ENCODE measurements at regions not wholly inside any gene's neighbourhood (a gene's known extent, or its start where the extent isn't known, plus 50 kb on each side); places are given as distances from the start of the nearest gene placed in this dataset.

DNA sequence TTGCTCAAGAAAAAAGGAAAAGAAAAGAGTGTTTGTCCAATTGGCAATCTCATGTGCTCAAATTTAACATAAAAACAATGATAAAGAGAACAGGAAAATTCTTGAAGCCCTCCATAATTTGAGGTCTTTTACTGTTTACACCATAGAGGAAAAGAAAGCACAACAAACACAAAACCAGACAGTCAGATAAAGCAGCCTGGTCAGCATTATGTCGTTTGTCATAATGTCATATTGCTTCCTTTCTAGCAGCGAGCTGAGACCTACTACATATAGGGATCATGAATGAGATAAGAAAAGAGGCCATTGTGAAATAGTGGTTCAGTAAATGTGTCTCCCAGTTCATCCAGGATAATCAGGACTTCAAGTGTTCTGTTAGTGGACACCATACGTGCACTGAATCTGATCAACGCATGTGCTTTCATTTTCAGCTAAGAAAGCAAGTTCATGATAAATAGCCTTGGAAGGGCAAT, 64.7 kb upstream of the SELENOP start:
- H3K27ac Mint-ChIP-seq (ENCODE audit: unreplicated experiment), result no peak overlapping the region
- H3K4me3 Mint-ChIP-seq (ENCODE audit: low read depth, unreplicated experiment), result no peak overlapping the region
- CTCF ChIA-PET, result no interaction called here
- H3K9me3 Mint-ChIP-seq (ENCODE audit: low read depth, unreplicated experiment), result no peaks in the 10 kb centered on the region
- no peaks in the 10 kb centered on the region for H3K4me1 Mint-ChIP-seq (ENCODE audit: low read depth, unreplicated experiment)
- TF ChIP-seq, protein P1, sequence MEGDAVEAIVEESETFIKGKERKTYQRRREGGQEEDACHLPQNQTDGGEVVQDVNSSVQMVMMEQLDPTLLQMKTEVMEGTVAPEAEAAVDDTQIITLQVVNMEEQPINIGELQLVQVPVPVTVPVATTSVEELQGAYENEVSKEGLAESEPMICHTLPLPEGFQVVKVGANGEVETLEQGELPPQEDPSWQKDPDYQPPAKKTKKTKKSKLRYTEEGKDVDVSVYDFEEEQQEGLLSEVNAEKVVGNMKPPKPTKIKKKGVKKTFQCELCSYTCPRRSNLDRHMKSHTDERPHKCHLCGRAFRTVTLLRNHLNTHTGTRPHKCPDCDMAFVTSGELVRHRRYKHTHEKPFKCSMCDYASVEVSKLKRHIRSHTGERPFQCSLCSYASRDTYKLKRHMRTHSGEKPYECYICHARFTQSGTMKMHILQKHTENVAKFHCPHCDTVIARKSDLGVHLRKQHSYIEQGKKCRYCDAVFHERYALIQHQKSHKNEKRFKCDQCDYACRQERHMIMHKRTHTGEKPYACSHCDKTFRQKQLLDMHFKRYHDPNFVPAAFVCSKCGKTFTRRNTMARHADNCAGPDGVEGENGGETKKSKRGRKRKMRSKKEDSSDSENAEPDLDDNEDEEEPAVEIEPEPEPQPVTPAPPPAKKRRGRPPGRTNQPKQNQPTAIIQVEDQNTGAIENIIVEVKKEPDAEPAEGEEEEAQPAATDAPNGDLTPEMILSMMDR (IDR thresholded peaks at IDR 0.05; ENCODE audit: unreplicated experiment), result no peak
- DNase-seq, result no peak
- no TSS peak for BruUV-seq (replicated peaks)
- intact Hi-C loops (cut with micrococcal nuclease; ENCODE audit: unreplicated experiment), result no loop called here
- no peaks in the 10 kb centered on the region for H3K27me3 Mint-ChIP-seq (ENCODE audit: unreplicated experiment)
- H3K36me3 Mint-ChIP-seq (ENCODE audit: insufficient read depth, unreplicated experiment), result no peaks in the 10 kb centered on the region

DNA sequence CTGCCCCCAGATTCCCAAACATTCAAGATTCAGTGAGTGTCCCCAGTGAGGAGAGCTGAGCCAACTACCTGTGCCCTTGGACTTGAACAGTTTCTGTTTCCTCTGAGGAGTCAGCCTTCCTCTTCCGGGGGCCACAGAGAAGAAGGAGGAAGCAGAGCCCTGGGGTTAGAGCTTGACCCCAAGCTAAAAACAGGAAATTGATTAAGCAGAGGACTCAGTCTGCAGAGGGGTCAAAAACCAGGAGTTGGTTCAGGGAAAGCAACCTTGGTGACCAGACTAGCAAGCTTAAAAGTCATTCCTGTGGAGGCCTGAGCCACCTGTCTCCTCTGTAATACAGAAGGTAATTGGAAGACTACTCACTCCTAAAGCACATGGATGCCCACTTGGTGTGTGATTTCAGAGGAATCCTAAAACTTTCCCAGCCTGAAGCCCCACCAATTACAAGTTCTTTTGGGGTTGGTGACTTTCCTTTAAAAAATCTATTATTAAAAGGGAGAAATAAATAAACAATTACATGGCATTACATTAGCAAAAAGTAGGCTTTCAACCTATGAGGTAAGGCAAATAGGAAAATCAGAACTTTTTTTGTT, 64.2 kb upstream of the SELENOP start:
- CTCF ChIA-PET, result no interaction called here
- no peak overlapping the region for H3K4me3 Mint-ChIP-seq (ENCODE audit: low read depth, unreplicated experiment)
- no peaks in the 10 kb centered on the region for H3K9me3 Mint-ChIP-seq (ENCODE audit: low read depth, unreplicated experiment)
- intact Hi-C loops (cut with micrococcal nuclease; ENCODE audit: unreplicated experiment), result no loop called here
- H3K4me1 Mint-ChIP-seq (ENCODE audit: low read depth, unreplicated experiment), result no peaks in the 10 kb centered on the region
- TF ChIP-seq, protein P1 (IDR thresholded peaks at IDR 0.05; ENCODE audit: unreplicated experiment), result no peak
- H3K27ac Mint-ChIP-seq (ENCODE audit: unreplicated experiment), result no peak overlapping the region
- no TSS peak for BruUV-seq (replicated peaks)
- DNase-seq, result no peak
- H3K27me3 Mint-ChIP-seq (ENCODE audit: unreplicated experiment), result no peaks in the 10 kb centered on the region
- no peaks in the 10 kb centered on the region for H3K36me3 Mint-ChIP-seq (ENCODE audit: insufficient read depth, unreplicated experiment)

DNA sequence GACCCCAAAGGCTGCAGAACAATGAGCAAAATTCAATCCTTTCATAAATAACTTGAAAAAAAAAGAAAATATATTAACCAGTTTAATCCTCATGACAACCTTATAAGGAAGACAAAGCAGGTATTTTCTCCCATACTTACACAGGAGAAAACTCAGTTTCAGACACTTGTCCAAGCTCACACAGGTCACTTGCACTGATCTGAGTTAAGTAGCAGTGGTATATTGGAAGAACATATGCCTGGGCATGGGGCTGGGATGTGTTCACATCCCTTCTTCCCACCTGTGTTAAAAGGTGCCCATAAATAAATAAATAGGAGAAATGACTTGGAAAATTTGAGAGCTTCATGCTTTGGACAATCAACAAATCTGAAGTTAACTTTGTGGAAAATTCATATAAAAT, 63.5 kb upstream of the SELENOP start:
- no peak overlapping the region for H3K4me3 Mint-ChIP-seq (ENCODE audit: low read depth, unreplicated experiment)
- TF ChIP-seq, protein P1 (IDR thresholded peaks at IDR 0.05; ENCODE audit: unreplicated experiment), result no peak
- no peak overlapping the region for H3K27ac Mint-ChIP-seq (ENCODE audit: unreplicated experiment)
- no peaks in the 10 kb centered on the region for H3K4me1 Mint-ChIP-seq (ENCODE audit: low read depth, unreplicated experiment)
- intact Hi-C loops (cut with micrococcal nuclease; ENCODE audit: unreplicated experiment), result no loop called here
- no peaks in the 10 kb centered on the region for H3K36me3 Mint-ChIP-seq (ENCODE audit: insufficient read depth, unreplicated experiment)
- H3K27me3 Mint-ChIP-seq (ENCODE audit: unreplicated experiment), result no peaks in the 10 kb centered on the region
- CTCF ChIA-PET, result no interaction called here
- no peak for DNase-seq
- H3K9me3 Mint-ChIP-seq (ENCODE audit: low read depth, unreplicated experiment), result no peaks in the 10 kb centered on the region
- BruUV-seq (replicated peaks), result no TSS peak

DNA sequence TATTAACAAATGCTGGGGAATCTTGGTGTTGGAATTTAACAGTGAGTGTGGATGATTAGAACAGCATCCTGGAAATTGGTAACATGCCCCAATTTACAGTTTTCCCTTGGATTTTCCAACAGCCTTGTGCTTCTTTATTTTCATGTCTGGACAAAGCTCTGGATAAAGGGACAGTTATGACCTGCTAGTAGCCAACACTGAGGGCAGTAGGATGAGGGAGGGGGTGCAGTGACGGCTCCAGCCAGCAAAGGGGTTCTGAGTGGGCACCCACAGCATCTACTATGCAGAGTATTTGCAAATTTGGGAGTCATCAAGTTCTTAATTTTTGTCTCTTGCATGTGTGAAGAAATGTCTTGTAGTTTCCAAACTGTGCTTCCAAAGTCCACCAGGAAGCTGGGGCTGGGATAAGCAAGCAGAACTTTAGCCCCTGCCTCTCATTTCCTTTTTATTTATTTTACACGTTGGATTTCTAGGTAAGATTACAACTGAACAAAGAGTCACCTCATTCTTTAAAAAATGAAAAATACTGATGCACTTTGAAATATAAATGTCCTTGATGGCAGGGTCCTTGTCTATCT, 63.0 kb upstream of the SELENOP start:
- Mint-ChIP-seq H3K36me3 (ENCODE audit: insufficient read depth, unreplicated experiment) (no peaks in the 10 kb centered on the region), H3K27ac (ENCODE audit: unreplicated experiment) (no peak overlapping the region), H3K9me3 (ENCODE audit: low read depth, unreplicated experiment) (no peaks in the 10 kb centered on the region), H3K27me3 (ENCODE audit: unreplicated experiment) (no peaks in the 10 kb centered on the region), H3K4me3 (ENCODE audit: low read depth, unreplicated experiment) (no peak overlapping the region), H3K4me1 (ENCODE audit: low read depth, unreplicated experiment) (no peaks in the 10 kb centered on the region)
- no TSS peak for BruUV-seq (replicated peaks)
- TF ChIP-seq, protein P1 (IDR thresholded peaks at IDR 0.05; ENCODE audit: unreplicated experiment), result no peak
- CTCF ChIA-PET, result no interaction called here
- no peak for DNase-seq
- intact Hi-C loops (cut with micrococcal nuclease; ENCODE audit: unreplicated experiment), result no loop called here
